SH-SY5Y (cell line): ENCODE measurements at regions not wholly inside any gene's neighbourhood (a gene's known extent, or its start where the extent isn't known, plus 50 kb on each side); places are given as distances from the start of the nearest gene placed in this dataset.

Experiments
- GATA2 ChIP-seq: IDR thresholded peaks from 2 replicates; pipeline ENCODE4 v1.6.1; 2011; ENCODE audit warnings: mild to moderate bottlenecking, low read depth, low read length
- GATA3 ChIP-seq: IDR thresholded peaks from 2 replicates; pipeline ENCODE4 v1.6.1; 2011; ENCODE audit warnings: low read depth, mild to moderate bottlenecking, low read length, moderate library complexity

DNA sequence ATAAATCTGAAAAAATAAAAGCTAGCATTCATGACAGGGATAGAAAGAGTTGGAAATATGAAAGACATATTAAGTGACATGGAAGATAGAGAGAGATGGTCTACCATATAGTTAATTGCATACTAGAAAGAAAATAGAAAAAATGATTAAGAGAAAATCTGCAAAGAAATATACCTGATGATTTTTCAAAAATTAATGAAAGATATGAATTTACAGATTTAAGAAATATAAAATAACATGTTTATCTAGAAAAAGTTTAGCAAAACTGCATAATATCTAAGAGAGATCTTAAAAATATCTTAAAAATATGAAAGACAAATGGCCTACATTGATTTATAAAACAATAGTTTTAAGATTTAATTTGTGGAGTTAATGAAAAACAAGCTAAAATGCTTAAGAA, 219.1 kb upstream of the RPS23 start:
- TF ChIP-seq GATA2 (no peak), GATA3 (no peak)
